Left lung (tissue), 4 donors: ENCODE measurements at regions not wholly inside any gene's neighbourhood (a gene's known extent, or its start where the extent isn't known, plus 50 kb on each side); places are given as distances from the start of the nearest gene placed in this dataset.

Experiments
- ATAC-seq: fragments of 200-7000 bp; cut with Tn5 transposase; one replicate; pipeline ENCODE4 v1.9.1; 2020; ENCODE audit warnings: moderate library complexity
- DNase-seq, 4 donors: peaks; one replicate each; pipeline ENCODE4 v3.0.0-alpha.2; 2013 to 2020
- H3K27ac ChIP-seq, 2 donors: fragments of 200-600 bp; sonication (generic) in 1 of 2; one replicate each; pipeline versions ENCODE4 v1.5.0 to v1.8.0; 2020 to 2021
- H3K27me3 ChIP-seq, 2 donors: fragments of 200-600 bp; sonication (generic) in 1 of 2; one replicate each; pipeline versions ENCODE4 v1.5.0 to v1.8.0; 2020 to 2021
- H3K36me3 ChIP-seq, 2 donors: fragments of 200-600 bp; sonication (generic) in 1 of 2; one replicate each; pipeline versions ENCODE4 v1.5.0 to v1.8.0; 2020 to 2021
- H3K4me1 ChIP-seq, 2 donors: fragments of 200-600 bp; one replicate each; pipeline ENCODE4 v1.8.0; 2021
- H3K4me3 ChIP-seq, 2 donors: fragments of 200-600 bp; sonication (generic) in 1 of 2; one replicate each; pipeline versions ENCODE4 v1.5.0 to v1.8.0; 2020 to 2021; ENCODE audit warnings: mild to moderate bottlenecking in 1 of 2
- H3K9me3 ChIP-seq, 2 donors: fragments of 200-600 bp; sonication (generic) in 1 of 2; one replicate each; pipeline versions ENCODE4 v1.5.0 to v1.8.0; 2020 to 2021
- intact Hi-C, 2 donors: fragments of 100-400 bp; cut with DNase I; formaldehyde crosslinking; loops; one replicate each; pipeline versions ENCODE4 v1.11.2 to v1.14.2; 2022
- TF ChIP-seq, protein P1 (sequence below), 2 donors: fragments of 200-600 bp; sonication (generic) in 1 of 2; IDR thresholded peaks; one replicate each; pipeline versions ENCODE4 v1.5.0 to v1.8.0; 2021; ENCODE audit warnings: antibody characterized with exemption in 2 of 2
- donor health status: DM: no; HTN: yes; CAD: no.
- donor health status: DM: no; HTN: no; CAD: no.

GRCh38 chr2:239790313-239790712 lies 234.8 kb downstream of the NDUFA10 start:
- Histone ChIP-seq H3K4me1 (no peaks in the 10 kb centered on the region), H3K27ac (no peak overlapping the region), H3K9me3 (peaks cover 0 to 4% of the 10 kb centered on the region in 2 donors), H3K27me3 (no peaks in the 10 kb centered on the region), H3K4me3 (no peak overlapping the region), H3K36me3 (no peaks in the 10 kb centered on the region)
- TF ChIP-seq, protein P1, sequence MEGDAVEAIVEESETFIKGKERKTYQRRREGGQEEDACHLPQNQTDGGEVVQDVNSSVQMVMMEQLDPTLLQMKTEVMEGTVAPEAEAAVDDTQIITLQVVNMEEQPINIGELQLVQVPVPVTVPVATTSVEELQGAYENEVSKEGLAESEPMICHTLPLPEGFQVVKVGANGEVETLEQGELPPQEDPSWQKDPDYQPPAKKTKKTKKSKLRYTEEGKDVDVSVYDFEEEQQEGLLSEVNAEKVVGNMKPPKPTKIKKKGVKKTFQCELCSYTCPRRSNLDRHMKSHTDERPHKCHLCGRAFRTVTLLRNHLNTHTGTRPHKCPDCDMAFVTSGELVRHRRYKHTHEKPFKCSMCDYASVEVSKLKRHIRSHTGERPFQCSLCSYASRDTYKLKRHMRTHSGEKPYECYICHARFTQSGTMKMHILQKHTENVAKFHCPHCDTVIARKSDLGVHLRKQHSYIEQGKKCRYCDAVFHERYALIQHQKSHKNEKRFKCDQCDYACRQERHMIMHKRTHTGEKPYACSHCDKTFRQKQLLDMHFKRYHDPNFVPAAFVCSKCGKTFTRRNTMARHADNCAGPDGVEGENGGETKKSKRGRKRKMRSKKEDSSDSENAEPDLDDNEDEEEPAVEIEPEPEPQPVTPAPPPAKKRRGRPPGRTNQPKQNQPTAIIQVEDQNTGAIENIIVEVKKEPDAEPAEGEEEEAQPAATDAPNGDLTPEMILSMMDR (IDR thresholded peaks at IDR 0.05) = no peak
- no peak for DNase-seq
- intact Hi-C loops = no loop called here
- no peak for ATAC-seq

GRCh38 chr2:239789711-239790110 lies 235.4 kb downstream of the NDUFA10 start:
- H3K27ac ChIP-seq = no peak overlapping the region
- H3K4me3 ChIP-seq = no peak overlapping the region
- no peaks in the 10 kb centered on the region for H3K36me3 ChIP-seq
- no peaks in the 10 kb centered on the region for H3K4me1 ChIP-seq
- ATAC-seq = no peak
- H3K27me3 ChIP-seq = no peaks in the 10 kb centered on the region
- peaks cover 0 to 4% of the 10 kb centered on the region in 2 donors for H3K9me3 ChIP-seq
- TF ChIP-seq, protein P1 (IDR thresholded peaks at IDR 0.05) = no peak
- intact Hi-C loops = no loop called here
- DNase-seq = no peak

DNA sequence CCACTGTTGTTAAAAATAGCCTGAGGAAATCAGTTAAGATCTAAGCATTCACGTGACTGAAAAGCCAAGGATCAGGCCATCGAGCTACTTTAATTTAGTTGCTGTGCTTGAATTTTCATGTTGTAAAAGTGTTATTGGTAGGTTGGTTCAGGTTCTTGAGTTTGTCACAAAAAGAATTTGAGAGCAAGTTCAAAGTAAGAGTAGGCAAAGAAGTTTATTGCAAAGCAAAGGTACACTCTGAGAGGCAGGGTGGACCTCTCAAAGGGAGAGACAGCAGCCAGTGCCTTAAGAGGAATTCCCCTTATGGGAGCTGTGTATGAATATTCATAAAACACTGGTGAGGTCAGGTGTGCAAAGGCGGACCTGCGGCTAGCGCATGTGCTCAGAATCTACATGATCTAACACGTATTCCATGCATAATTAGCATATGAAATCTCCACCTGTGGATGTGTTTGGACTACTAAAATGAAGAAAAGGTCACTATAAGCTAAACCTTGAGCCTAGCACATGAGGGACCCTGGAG lies 236.5 kb downstream of the NDUFA10 start:
- DNase-seq = no peak
- intact Hi-C loops = no loop called here
- ATAC-seq = no peak

DNA sequence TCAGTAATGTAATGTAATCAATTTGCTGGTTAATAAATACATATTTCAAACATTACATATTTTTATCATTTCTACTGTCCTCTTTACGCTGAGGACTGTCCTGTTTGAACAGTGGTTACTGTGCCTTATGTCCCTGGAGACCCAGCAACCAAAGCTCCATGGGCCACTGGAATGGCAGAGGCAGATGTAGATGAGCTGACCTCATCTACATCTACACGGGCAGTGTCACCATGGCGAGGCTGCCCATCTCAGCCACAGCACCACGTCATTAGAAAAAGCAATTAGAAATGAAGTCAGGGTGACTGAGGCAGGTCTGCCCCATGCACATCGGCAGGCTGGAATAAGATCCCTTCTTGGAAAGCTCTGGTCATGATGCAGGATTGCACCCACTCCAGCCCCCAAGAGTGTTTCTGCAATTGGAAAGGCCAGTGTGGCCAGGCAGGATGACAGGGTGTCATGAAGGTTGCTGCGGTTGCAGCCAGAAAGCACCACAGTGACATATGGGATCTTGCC lies 237.5 kb downstream of the NDUFA10 start:
- Histone ChIP-seq H3K27me3 (no peaks in the 10 kb centered on the region), H3K9me3 (peaks cover 0 to 4% of the 10 kb centered on the region in 2 donors), H3K36me3 (no peaks in the 10 kb centered on the region), H3K27ac (no peak overlapping the region), H3K4me3 (no peak overlapping the region), H3K4me1 (no peaks in the 10 kb centered on the region)
- intact Hi-C loops = no loop called here
- ATAC-seq (no peak), DNase-seq (no peak)
- TF ChIP-seq, protein P1 (IDR thresholded peaks at IDR 0.05) = no peak

More for the DNA sequence above, 236.5 kb downstream of the NDUFA10 start:
- H3K36me3 ChIP-seq = no peaks in the 10 kb centered on the region
- H3K27ac ChIP-seq = no peak overlapping the region
- H3K9me3 ChIP-seq = peaks cover 0 to 4% of the 10 kb centered on the region in 2 donors
- H3K27me3 ChIP-seq = no peaks in the 10 kb centered on the region
- TF ChIP-seq, protein P1 (IDR thresholded peaks at IDR 0.05) = no peak
- no peaks in the 10 kb centered on the region for H3K4me1 ChIP-seq
- H3K4me3 ChIP-seq = no peak overlapping the region

- intact Hi-C loops = no loop called here
- no peak for DNase-seq
- H3K27me3 ChIP-seq = no peaks in the 10 kb centered on the region
- ATAC-seq = no peak
- H3K27ac ChIP-seq = no peak overlapping the region
- no peak overlapping the region for H3K4me3 ChIP-seq
- peaks cover 0 to 4% of the 10 kb centered on the region in 2 donors for H3K9me3 ChIP-seq
- no peaks in the 10 kb centered on the region for H3K4me1 ChIP-seq
- TF ChIP-seq, protein P1 (IDR thresholded peaks at IDR 0.05) = no peak
- no peaks in the 10 kb centered on the region for H3K36me3 ChIP-seq
Observed at GRCh38 chr2:239786791-239787190, 238.4 kb downstream of the NDUFA10 start.
